ENCODE measurements at regions not wholly inside any gene's neighbourhood (a gene's known extent, or its start where the extent isn't known, plus 50 kb on each side); places are given as distances from the start of the nearest gene placed in this dataset.

GRCh38 chr13:65856431-65856830 is 1373.7 kb downstream of the PCDH9 start:
- no peaks in the 10 kb centered on the region for H3K23me2 ChIP-seq (ENCODE audit: insufficient read length, low read depth, low read length, poor library complexity, severe bottlenecking)
- no peak for DNase-seq
- WGBS (ENCODE audit: extremely low coverage, insufficient read length, low lambda C conversion rate), result no CpG with 5 or more reads among the region's 2 CpGs
- no peaks in the 10 kb centered on the region for H3K4me1 ChIP-seq (ENCODE audit: insufficient read depth, low read length)
- H3K27me3 Mint-ChIP-seq (ENCODE audit: low read depth), result no peaks in the 10 kb centered on the region
- no peak overlapping the region for H4K8ac ChIP-seq (replicated peaks; ENCODE audit: insufficient read length, low read depth, low read length)
- no peak overlapping the region for H3K9ac ChIP-seq (ENCODE audit: extremely low read depth, insufficient read length, low read length)
- H3K4me1 Mint-ChIP-seq, result 0 out of 4 replicates have a peak, but pooled peaks cover 0 to 5% of the 10 kb centered on the region in 2 experiments
- H3K4ac ChIP-seq (ENCODE audit: low read depth, low read length), result no peak overlapping the region
- H3K56ac ChIP-seq (ENCODE audit: insufficient read length, low read depth, low read length), result no peak overlapping the region
- H3K79me1 ChIP-seq (ENCODE audit: insufficient read depth, low read depth, low read length, poor library complexity, severe bottlenecking), result no peaks in the 10 kb centered on the region
- H3K14ac ChIP-seq (ENCODE audit: insufficient read depth, low read length), result no peak overlapping the region
- no peak overlapping the region for H2BK20ac ChIP-seq (ENCODE audit: low read depth, low read length, poor library complexity, severe bottlenecking)
- H2BK15ac ChIP-seq (ENCODE audit: low read depth, low read length), result no peak overlapping the region
- H2AFZ ChIP-seq (ENCODE audit: low read length), result no peak overlapping the region
- H3K27ac Mint-ChIP-seq, result no peak overlapping the region
- no peaks in the 10 kb centered on the region for H3K36me3 Mint-ChIP-seq (ENCODE audit: insufficient read depth in 1 of 3, low read depth in 3 of 3)
- no peak overlapping the region for H3K23ac ChIP-seq (ENCODE audit: insufficient read length, low read depth, low read length)
- H3K4me2 ChIP-seq (ENCODE audit: insufficient read depth, insufficient read length, low read length), result no peak overlapping the region
- no peaks in the 10 kb centered on the region for H4K20me1 ChIP-seq (ENCODE audit: control insufficient read depth, insufficient read depth, insufficient read length)
- H2AK5ac ChIP-seq (ENCODE audit: insufficient read length, low read length), result no peak overlapping the region
- no peaks in the 10 kb centered on the region for H3K9me3 ChIP-seq (ENCODE audit: control insufficient read depth, low read depth, low read length)
- no peak overlapping the region for H3T11ph ChIP-seq (ENCODE audit: low read length)
- no peak overlapping the region for H4K5ac ChIP-seq (ENCODE audit: insufficient read length, low read depth, low read length)
- H4K91ac ChIP-seq (ENCODE audit: insufficient read length, low read depth, low read length), result no peak overlapping the region
- H3K18ac ChIP-seq (ENCODE audit: insufficient read length, low read depth, low read length), result no peak overlapping the region
- no peak overlapping the region for H2BK12ac ChIP-seq (ENCODE audit: insufficient read length, low read depth, low read length)
- H3K27ac ChIP-seq (ENCODE audit: insufficient read length, low read depth, low read length), result no peak overlapping the region
- H3K27me3 ChIP-seq (ENCODE audit: insufficient read depth, low read length), result no peaks in the 10 kb centered on the region
- H3K9me3 Mint-ChIP-seq, result no peaks in the 10 kb centered on the region
- H3K4me3 Mint-ChIP-seq, result no peak overlapping the region
- no peak for TF ChIP-seq CTCF (conservative IDR thresholded peaks at IDR 0.05)
- H2BK5ac ChIP-seq (ENCODE audit: insufficient read length, low read length), result no peak overlapping the region
- H3K79me2 ChIP-seq (ENCODE audit: insufficient read depth, low read length), result no peaks in the 10 kb centered on the region
- no peak overlapping the region for H2BK120ac ChIP-seq (ENCODE audit: low read depth, low read length, poor library complexity, severe bottlenecking)
